Progenitor cell of endocrine pancreas (in vitro differentiated cells): ENCODE measurements at regions not wholly inside any gene's neighbourhood (a gene's known extent, or its start where the extent isn't known, plus 50 kb on each side); places are given as distances from the start of the nearest gene placed in this dataset.

ENCODE experiments used
- DNase-seq: peaks from one replicate; pipeline ENCODE4 v3.0.0; 2021; ENCODE audit warnings: low spot score; ENCODE audit not compliant: unreplicated experiment
- H3K27ac Mint-ChIP-seq: 2 replicates; pipeline ENCODE4 v1.8.0; 2021; ENCODE audit warnings: mild to moderate bottlenecking, moderate library complexity, mixed read lengths
- H3K27me3 Mint-ChIP-seq: 2 replicates; pipeline ENCODE4 v1.8.0; 2021; ENCODE audit warnings: mixed read lengths
- H3K36me3 Mint-ChIP-seq: 2 replicates; pipeline ENCODE4 v1.8.0; 2022; ENCODE audit warnings: mixed read lengths; ENCODE audit not compliant: insufficient read depth
- H3K4me1 Mint-ChIP-seq: 2 replicates; pipeline ENCODE4 v1.8.0; 2021; ENCODE audit warnings: low read depth, mixed read lengths
- H3K4me3 Mint-ChIP-seq: 2 replicates; pipeline ENCODE4 v1.8.0; 2021; ENCODE audit warnings: low read depth, mild to moderate bottlenecking, moderate library complexity, mixed read lengths
- H3K9me3 Mint-ChIP-seq: 2 replicates; pipeline ENCODE4 v1.8.0; 2021; ENCODE audit warnings: low read depth, mixed read lengths
- CTCF ChIP-seq: fragments of 200-600 bp; sonication (generic); IDR thresholded peaks from one replicate; pipeline ENCODE4 v1.5.0; 2021; ENCODE audit warnings: antibody characterized with exemption, mild to moderate bottlenecking; ENCODE audit not compliant: unreplicated experiment

GRCh38 chr1:119302011-119302410 lies 66.6 kb upstream of the HAO2 start:
- no peaks in the 10 kb centered on the region for H3K36me3 Mint-ChIP-seq
- no peak overlapping the region for H3K4me3 Mint-ChIP-seq
- H3K9me3 Mint-ChIP-seq: no peaks in the 10 kb centered on the region
- TF ChIP-seq CTCF: no peak
- no peak for DNase-seq
- H3K27ac Mint-ChIP-seq: no peak overlapping the region
- peaks cover 35% of the 10 kb centered on the region for H3K27me3 Mint-ChIP-seq
- no peaks in the 10 kb centered on the region for H3K4me1 Mint-ChIP-seq

GRCh38 chr1:119308130-119308700 lies 60.4 kb upstream of the HAO2 start:
- Mint-ChIP-seq H3K27ac (no peak overlapping the region), H3K27me3 (peaks cover 27% of the 10 kb centered on the region), H3K4me3 (no peak overlapping the region), H3K36me3 (no peaks in the 10 kb centered on the region), H3K4me1 (no peaks in the 10 kb centered on the region), H3K9me3 (no peaks in the 10 kb centered on the region)
- DNase-seq: no peak
- no peak for TF ChIP-seq CTCF

- H3K4me1 Mint-ChIP-seq: no peaks in the 10 kb centered on the region
- H3K36me3 Mint-ChIP-seq: no peaks in the 10 kb centered on the region
- H3K4me3 Mint-ChIP-seq: no peak overlapping the region
- no peak for TF ChIP-seq CTCF
- no peaks in the 10 kb centered on the region for H3K9me3 Mint-ChIP-seq
- DNase-seq: no peak
- H3K27me3 Mint-ChIP-seq: peaks cover 24% of the 10 kb centered on the region
- no peak overlapping the region for H3K27ac Mint-ChIP-seq
Observed at GRCh38 chr1:119308806-119309205, 59.8 kb upstream of the HAO2 start.

GRCh38 chr1:119310301-119310700 lies 58.3 kb upstream of the HAO2 start:
- Mint-ChIP-seq H3K9me3 (no peaks in the 10 kb centered on the region), H3K27ac (no peak overlapping the region), H3K36me3 (no peaks in the 10 kb centered on the region), H3K4me1 (no peaks in the 10 kb centered on the region), H3K4me3 (no peak overlapping the region), H3K27me3 (peaks cover 28% of the 10 kb centered on the region)
- TF ChIP-seq CTCF: no peak
- DNase-seq: no peak

GRCh38 chr1:119312500-119312899 lies 56.1 kb upstream of the HAO2 start:
- Mint-ChIP-seq H3K27me3 (peaks cover 28% of the 10 kb centered on the region), H3K4me3 (no peak overlapping the region), H3K9me3 (no peaks in the 10 kb centered on the region), H3K4me1 (no peaks in the 10 kb centered on the region), H3K27ac (no peak overlapping the region), H3K36me3 (no peaks in the 10 kb centered on the region)
- DNase-seq: no peak
- TF ChIP-seq CTCF: no peak
